Fibroblast of lung (primary cell): ENCODE measurements at regions not wholly inside any gene's neighbourhood (a gene's known extent, or its start where the extent isn't known, plus 50 kb on each side); places are given as distances from the start of the nearest gene placed in this dataset.

Source experiments
- DNase-seq, 2 donors: peaks; one replicate each; pipeline versions ENCODE4 v3.0.0 to v3.0.0-alpha.2; 2010; ENCODE audit warnings: low read depth in 2 of 2
- H2AFZ ChIP-seq: 2 replicates; pipeline ENCODE4 v1.5.1; 2012; ENCODE audit warnings: low read length, control low read depth, inconsistent platforms
- H3K27ac ChIP-seq: 2 replicates; pipeline ENCODE4 v1.5.1; 2011; ENCODE audit warnings: low read length, control low read depth; ENCODE audit not compliant: insufficient read depth
- H3K27me3 ChIP-seq: 2 replicates; pipeline ENCODE4 v1.5.1; 2011; ENCODE audit warnings: mild to moderate bottlenecking, low read length; ENCODE audit not compliant: control insufficient read depth, insufficient read depth
- H3K36me3 ChIP-seq: 2 replicates; pipeline ENCODE4 v1.5.1; 2011; ENCODE audit warnings: low read length; ENCODE audit not compliant: control insufficient read depth, insufficient read depth
- H3K4me1 ChIP-seq: 2 replicates; pipeline ENCODE4 v1.5.1; 2011; ENCODE audit warnings: low read length; ENCODE audit not compliant: control insufficient read depth, insufficient read depth; ENCODE audit errors: extremely low read depth
- H3K4me2 ChIP-seq: 2 replicates; pipeline ENCODE4 v1.5.1; 2011; ENCODE audit warnings: low read length, control low read depth; ENCODE audit not compliant: insufficient read depth; ENCODE audit errors: extremely low read depth
- H3K4me3 ChIP-seq, 4 experiments: fragments of 200-600 bp in 1 of 4; sonication (generic) in 1 of 4; replicated peaks in 1 of 4; 2 replicates each; pipeline ENCODE4 v1.5.1; 2011 to 2016; ENCODE audit warnings: low read length in 4 of 4, low read depth in 3 of 4, mild to moderate bottlenecking in 3 of 4, control low read depth in 2 of 4, inconsistent platforms in 1 of 4, mixed read lengths in 1 of 4; ENCODE audit not compliant: insufficient read depth in 1 of 4; ENCODE audit errors: control extremely low read depth in 1 of 4
- H3K79me2 ChIP-seq: 2 replicates; pipeline ENCODE4 v1.5.1; 2012; ENCODE audit warnings: mild to moderate bottlenecking, low read length, inconsistent platforms; ENCODE audit not compliant: control insufficient read depth, insufficient read depth
- H3K9ac ChIP-seq: 2 replicates; pipeline ENCODE4 v1.5.1; 2011; ENCODE audit warnings: mild to moderate bottlenecking, low read length, control low read depth; ENCODE audit not compliant: insufficient read depth
- H3K9me3 ChIP-seq: 2 replicates; pipeline ENCODE4 v1.5.1; 2012; ENCODE audit warnings: low read depth, low read length; ENCODE audit not compliant: control insufficient read depth, insufficient read depth
- H4K20me1 ChIP-seq: 2 replicates; pipeline ENCODE4 v1.5.1; 2011; ENCODE audit warnings: low read length; ENCODE audit not compliant: control insufficient read depth, insufficient read depth; ENCODE audit errors: extremely low read depth
- CTCF ChIP-seq, 2 donors: IDR thresholded peaks in 1 of 2; conservative IDR thresholded peaks in 1 of 2; 1 replicate in 1 of 2; 2 replicates in 1 of 2; pipeline ENCODE4 v1.5.1; 2011 to 2012; ENCODE audit warnings: low read length in 2 of 2, control low read depth in 1 of 2, inconsistent platforms in 1 of 2, low read depth in 1 of 2, mild to moderate bottlenecking in 1 of 2
- EZH2 ChIP-seq: IDR thresholded peaks from 2 replicates; pipeline ENCODE4 v1.5.1; 2012; ENCODE audit warnings: low read length, control low read depth, mild to moderate bottlenecking; ENCODE audit errors: missing control alignments

GRCh38 chr17:79180358-79181005 is 105.9 kb downstream of the ENGASE start:
- Histone ChIP-seq H3K79me2 (no peaks in the 10 kb centered on the region), H3K27me3 (peaks cover 6% of the 10 kb centered on the region), H3K4me1 (no peaks in the 10 kb centered on the region), H3K36me3 (no peaks in the 10 kb centered on the region), H4K20me1 (no peaks in the 10 kb centered on the region), H3K27ac (no peak overlapping the region), H3K9ac (no peak overlapping the region), H3K4me2 (no peak overlapping the region), H2AFZ (no peak overlapping the region), H3K9me3 (no peaks in the 10 kb centered on the region), H3K4me3 (no peak overlapping the region)
- DNase-seq = no peak
- TF ChIP-seq CTCF (conservative IDR thresholded peaks at IDR 0.05 in 1 of 2, IDR thresholded peaks at IDR 0.05 in 1 of 2; ENCODE audit: low read depth in 1 of 2, low read length in 2 of 2) = no peak
- TF ChIP-seq EZH2 = no peak

GRCh38 chr17:79179334-79179733 is 104.7 kb downstream of the ENGASE start:
- Histone ChIP-seq H3K9ac (no peak overlapping the region), H3K27ac (no peak overlapping the region), H3K9me3 (no peaks in the 10 kb centered on the region), H3K4me2 (no peak overlapping the region), H2AFZ (no peak overlapping the region), H4K20me1 (no peaks in the 10 kb centered on the region), H3K79me2 (no peaks in the 10 kb centered on the region), H3K4me1 (no peaks in the 10 kb centered on the region), H3K4me3 (no peak overlapping the region), H3K27me3 (peaks cover under 1% of the 10 kb centered on the region), H3K36me3 (no peaks in the 10 kb centered on the region)
- TF ChIP-seq EZH2 = no peak
- DNase-seq = no peak

- H3K36me3 ChIP-seq = no peaks in the 10 kb centered on the region
- TF ChIP-seq CTCF (conservative IDR thresholded peaks at IDR 0.05 in 1 of 2, IDR thresholded peaks at IDR 0.05 in 1 of 2; ENCODE audit: low read depth in 1 of 2, low read length in 2 of 2) = no peak
- no peak for TF ChIP-seq EZH2
- no peak overlapping the region for H3K4me3 ChIP-seq
- no peaks in the 10 kb centered on the region for H3K79me2 ChIP-seq
- H3K9me3 ChIP-seq = no peaks in the 10 kb centered on the region
- H3K9ac ChIP-seq = no peak overlapping the region
- H3K27ac ChIP-seq = no peak overlapping the region
- H3K4me1 ChIP-seq = no peaks in the 10 kb centered on the region
- H3K27me3 ChIP-seq = no peaks in the 10 kb centered on the region
- DNase-seq = no peak
- H3K4me2 ChIP-seq = no peak overlapping the region
- H4K20me1 ChIP-seq = no peaks in the 10 kb centered on the region
- H2AFZ ChIP-seq = no peak overlapping the region
Observed at GRCh38 chr17:79177877-79178276, 103.3 kb downstream of the ENGASE start.
